ENCODE measurements at regions not wholly inside any gene's neighbourhood (a gene's known extent, or its start where the extent isn't known, plus 50 kb on each side); places are given as distances from the start of the nearest gene placed in this dataset.
"Not testable (repeated sequence)": the region's sequence is repeated elsewhere in the genome, so short reads cannot be mapped to it uniquely, and the experiment has no call there.

GRCh38 chrX:121733514-121733913 lies 686.1 kb downstream of the GLUD2 start:
- no peak for DNase-seq

GRCh38 chrX:121746105-121746504 lies 698.7 kb downstream of the GLUD2 start:
- DNase-seq, result no peak

- DNase-seq, result not testable (repeated sequence)
Measured at GRCh38 chrX:121753602-121754001, 706.2 kb downstream of the GLUD2 start.

- no peak for DNase-seq
Measured at GRCh38 chrX:121754301-121754700, 706.9 kb downstream of the GLUD2 start.

- no peak for DNase-seq
Measured at GRCh38 chrX:121755541-121755940, 708.1 kb downstream of the GLUD2 start.

GRCh38 chrX:121761845-121762244 lies 714.4 kb downstream of the GLUD2 start:
- no peak for DNase-seq

- no peak for DNase-seq
Measured at GRCh38 chrX:121763671-121764070, 716.3 kb downstream of the GLUD2 start.

GRCh38 chrX:121768210-121768609 lies 720.8 kb downstream of the GLUD2 start:
- not testable (repeated sequence) for DNase-seq

GRCh38 chrX:121781991-121782390 lies 734.6 kb downstream of the GLUD2 start:
- DNase-seq, result no peak

GRCh38 chrX:121782544-121782943 lies 735.1 kb downstream of the GLUD2 start:
- no peak for DNase-seq

- no peak for DNase-seq
Measured at GRCh38 chrX:121782976-121783375, 735.6 kb downstream of the GLUD2 start.

- no peak for DNase-seq
Measured at GRCh38 chrX:121802881-121803412, 755.5 kb downstream of the GLUD2 start.

- no peak for DNase-seq
Measured at GRCh38 chrX:121823406-121823805, 776.0 kb downstream of the GLUD2 start.

- no peak for DNase-seq
Measured at GRCh38 chrX:121831601-121832000, 784.2 kb downstream of the GLUD2 start.

GRCh38 chrX:121832446-121832845 lies 785.0 kb downstream of the GLUD2 start:
- DNase-seq, result no peak

GRCh38 chrX:121836000-121836399 lies 788.6 kb downstream of the GLUD2 start:
- no peak for DNase-seq

- DNase-seq, result no peak
Measured at GRCh38 chrX:121851033-121851432, 803.6 kb downstream of the GLUD2 start.

- no peak for DNase-seq
Measured at GRCh38 chrX:121853762-121854613, 806.6 kb downstream of the GLUD2 start.

- no peak for DNase-seq
Measured at GRCh38 chrX:121854614-121854911, 807.2 kb downstream of the GLUD2 start.

GRCh38 chrX:121858867-121859647 lies 811.6 kb downstream of the GLUD2 start:
- no peak for DNase-seq

GRCh38 chrX:121863976-121864375 lies 816.6 kb downstream of the GLUD2 start:
- no peak for DNase-seq

- DNase-seq, result no peak
Measured at GRCh38 chrX:121864561-121864960, 817.2 kb downstream of the GLUD2 start.

- DNase-seq, result no peak
Measured at GRCh38 chrX:121869876-121870477, 822.6 kb downstream of the GLUD2 start.

- no peak for DNase-seq
Measured at GRCh38 chrX:121871122-121871521, 823.7 kb downstream of the GLUD2 start.

All from activated CD4-positive, alpha-beta T cell treated with anti-CD3 and anti-CD28 coated beads, Interleukin-2, Interleukin-6, amounts not matched to agents 100 ng/mL and 50 ng/mL, durations not matched to agents 16 hours and 8 hours (primary cell).